NCI-H146 treated with DMSO at 0.1 percent for 48 hours (cell line): ENCODE measurements at regions not wholly inside any gene's neighbourhood (a gene's known extent, or its start where the extent isn't known, plus 50 kb on each side); places are given as distances from the start of the nearest gene placed in this dataset.

Experiments
- DNase-seq: peaks from one replicate; lab custom pipeline; 2025; ENCODE audit not compliant: unreplicated experiment; lab: John Stamatoyannopoulos, UW

DNA sequence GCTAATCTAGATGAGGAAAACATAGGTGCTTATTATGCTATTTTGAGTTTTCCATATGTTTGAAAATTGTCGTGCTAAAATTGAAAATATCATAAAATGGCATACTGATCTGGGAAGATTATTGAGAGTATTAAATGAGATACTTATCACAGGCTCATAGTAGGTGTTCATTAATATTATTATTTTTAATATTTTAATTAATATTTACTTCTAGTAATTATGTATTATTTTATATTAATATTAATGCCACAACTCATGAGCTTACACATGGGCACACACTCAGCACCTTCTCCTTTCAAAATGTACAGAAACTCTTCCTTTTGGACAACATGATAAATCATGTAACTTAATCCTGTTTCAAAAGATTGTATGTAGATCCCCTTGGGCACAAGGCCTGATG, 223.6 kb downstream of the RAB28 start:
- DNase-seq: no peak

DNA sequence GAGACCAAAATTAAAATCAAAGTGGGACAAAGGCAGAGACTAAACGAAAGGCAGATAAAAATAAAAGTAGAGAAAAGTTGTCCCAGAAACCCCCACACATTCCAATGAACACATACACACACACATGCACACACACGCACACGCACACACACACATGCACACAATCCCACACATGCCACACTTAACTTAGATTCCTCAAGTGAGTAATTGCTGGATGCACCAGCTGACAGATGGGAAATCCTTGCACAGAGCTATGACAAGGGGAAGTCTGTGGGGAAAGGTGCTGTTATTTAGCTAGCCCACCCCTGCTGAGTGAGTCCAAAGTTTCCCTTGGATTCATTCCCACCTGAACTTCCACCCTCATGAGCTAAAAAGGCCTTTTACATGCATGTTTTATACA, 233.9 kb downstream of the RAB28 start:
- no peak for DNase-seq

DNA sequence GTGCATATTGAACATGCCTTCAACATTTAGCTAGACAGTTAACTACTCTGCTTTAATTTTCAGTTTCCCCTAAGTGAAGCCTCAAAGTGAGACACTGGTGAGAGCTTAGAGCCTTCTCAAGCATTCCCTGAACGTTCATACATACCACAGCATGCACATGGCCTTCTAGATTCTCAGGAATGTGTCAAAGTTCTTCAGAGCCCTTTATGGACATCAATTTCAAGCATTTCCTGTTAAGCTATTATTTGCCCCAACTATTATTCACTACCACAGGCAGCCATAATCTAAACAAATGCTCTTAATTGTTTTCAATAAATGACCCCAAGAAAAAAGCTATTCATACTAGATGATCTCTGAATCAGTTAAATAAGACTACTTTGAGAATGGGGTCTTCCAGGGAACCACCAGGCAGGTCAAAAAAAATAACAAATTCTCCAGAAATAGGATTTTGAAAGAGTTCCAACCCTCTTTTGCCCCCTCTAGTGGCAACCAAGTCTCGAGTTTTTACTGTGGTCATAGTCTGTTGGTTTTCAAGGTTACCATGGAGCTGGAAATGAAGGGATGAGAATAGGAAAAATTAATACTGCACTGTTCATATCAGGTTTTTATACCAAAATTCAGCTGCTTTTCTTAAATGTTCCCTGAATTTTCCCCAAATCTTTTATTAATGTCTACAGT, 235.4 kb downstream of the RAB28 start:
- no peak for DNase-seq

DNA sequence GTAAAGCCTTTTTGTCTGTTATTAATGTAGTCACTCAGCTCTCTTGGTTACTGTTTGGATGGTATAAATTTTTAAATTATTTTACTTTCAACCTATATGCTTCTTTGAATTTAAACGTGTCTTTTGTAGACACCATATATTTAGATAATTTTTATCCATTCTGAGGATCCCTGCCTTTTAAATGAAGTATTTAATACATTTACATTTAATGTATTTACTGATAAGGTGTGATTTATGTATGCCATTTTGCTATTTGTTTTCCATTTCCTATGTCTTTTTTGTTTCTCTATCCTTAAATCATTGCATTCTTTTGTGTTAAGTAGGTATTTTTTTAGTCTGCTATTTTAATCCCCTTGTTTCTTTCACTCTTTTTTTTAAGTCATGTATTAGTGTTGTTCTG, 238.0 kb downstream of the RAB28 start:
- DNase-seq: no peak

DNA sequence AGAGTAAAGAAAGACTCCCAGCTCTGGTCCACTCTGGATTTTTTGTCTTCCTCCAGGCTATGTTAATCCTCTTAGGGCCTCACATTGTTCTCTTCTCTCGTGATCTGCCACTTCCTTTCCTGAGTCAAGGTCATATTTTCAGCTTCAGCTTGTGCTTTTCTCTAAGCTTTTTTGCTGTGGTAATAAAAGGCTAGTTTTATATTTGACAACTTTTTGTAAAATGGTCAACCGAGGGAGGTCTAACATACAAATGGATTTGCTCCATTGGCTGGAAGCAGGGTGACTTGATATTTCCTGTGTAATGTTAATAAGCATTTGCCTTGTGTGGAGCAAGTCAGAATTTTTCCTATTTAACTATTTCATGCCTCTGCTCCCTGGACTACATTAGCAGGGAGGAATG, 239.7 kb downstream of the RAB28 start:
- no peak for DNase-seq

DNA sequence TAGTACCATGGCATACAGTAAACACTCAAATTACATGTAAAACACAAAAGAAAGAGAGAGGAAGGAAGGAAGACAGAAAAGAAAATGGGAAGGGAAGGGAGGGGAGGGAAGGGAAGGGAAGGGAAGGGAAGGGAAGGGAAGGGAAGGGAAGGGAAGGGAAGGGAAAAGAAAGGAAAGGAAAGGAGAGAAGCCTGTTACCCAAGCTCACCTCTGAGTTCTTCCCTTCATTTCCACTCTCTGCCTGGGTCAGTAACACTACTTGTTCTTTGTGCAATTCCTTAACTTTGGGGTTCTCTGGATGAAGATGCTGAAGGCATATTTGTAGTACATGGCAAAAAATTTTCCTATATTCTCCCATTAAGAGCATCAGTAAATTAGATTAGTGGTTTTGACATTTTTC, 241.0 kb downstream of the RAB28 start:
- DNase-seq: no peak

DNA sequence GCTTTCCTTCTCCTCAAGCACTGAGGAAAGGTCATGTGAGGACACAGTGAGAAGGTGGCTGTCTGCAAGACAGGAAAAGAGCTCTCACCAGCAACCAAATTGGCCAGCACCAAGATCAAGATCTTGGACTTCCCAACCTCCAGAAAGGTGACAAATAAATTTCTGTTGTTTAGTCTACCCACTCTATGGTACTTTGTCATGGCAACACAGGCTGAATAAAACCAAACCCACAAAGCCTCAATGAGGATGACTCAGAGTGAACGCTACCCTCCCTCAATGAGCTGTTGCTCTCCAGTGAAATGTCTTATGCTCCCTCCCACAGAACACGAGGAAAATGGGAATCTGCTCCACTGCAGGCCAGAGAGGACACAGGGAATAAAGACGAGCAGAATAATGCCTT, 244.1 kb downstream of the RAB28 start:
- DNase-seq: no peak

DNA sequence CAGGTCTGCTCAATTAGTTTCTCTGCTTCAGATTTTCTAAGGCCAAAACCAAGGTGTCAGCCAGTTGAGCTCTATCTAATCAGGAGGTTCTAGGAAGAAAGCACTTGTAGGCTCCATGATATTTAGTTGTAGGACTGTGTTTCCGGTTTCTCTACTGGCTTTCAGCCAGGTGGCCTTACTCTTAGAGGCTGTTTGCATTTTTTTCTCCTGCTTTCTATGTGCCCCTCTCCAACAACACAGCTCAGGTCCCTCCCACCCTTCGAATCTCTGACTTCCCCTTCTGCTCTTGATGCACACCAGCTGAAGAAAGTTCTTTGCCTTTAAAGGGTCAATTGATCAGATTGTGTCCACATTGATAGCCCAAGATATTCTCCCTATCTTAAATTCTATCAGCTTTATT, 245.2 kb downstream of the RAB28 start:
- no peak for DNase-seq

DNA sequence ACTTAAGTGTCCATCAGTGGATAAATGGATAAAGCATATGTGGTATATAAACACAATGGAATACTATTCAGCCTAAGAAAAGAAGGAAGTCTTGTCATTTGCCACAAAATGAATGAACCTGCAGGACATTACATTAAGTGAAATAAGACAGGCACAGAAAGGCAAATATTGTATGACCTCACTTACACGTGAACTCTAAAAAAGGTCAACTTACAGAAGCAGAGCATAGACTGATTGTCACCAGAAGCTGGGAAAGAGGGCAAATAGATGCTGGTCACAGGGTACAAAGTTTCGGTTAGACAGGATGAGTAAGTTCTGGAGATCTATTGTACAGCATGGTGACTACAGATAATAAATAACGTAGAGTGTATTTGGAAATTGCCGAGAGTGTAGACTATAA, 247.7 kb downstream of the RAB28 start:
- no peak for DNase-seq

DNA sequence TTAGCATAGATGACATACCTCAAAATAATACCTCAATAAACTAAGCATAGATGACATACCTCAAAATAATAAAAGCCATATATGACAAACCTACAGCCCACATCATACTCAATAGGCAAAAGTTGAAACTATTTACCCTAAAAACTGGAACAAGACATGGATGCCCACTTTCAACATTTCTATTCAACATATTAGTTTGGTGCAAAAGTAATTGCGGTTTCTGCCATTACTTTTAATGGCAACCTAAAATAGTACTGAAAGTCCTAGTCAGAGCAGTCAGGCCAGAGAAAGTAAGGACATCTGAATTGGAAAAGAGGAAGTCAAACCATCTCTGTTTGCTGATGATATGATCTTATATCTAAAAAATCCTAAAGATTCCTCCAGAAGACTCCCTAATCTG, 250.4 kb downstream of the RAB28 start:
- no peak for DNase-seq

DNA sequence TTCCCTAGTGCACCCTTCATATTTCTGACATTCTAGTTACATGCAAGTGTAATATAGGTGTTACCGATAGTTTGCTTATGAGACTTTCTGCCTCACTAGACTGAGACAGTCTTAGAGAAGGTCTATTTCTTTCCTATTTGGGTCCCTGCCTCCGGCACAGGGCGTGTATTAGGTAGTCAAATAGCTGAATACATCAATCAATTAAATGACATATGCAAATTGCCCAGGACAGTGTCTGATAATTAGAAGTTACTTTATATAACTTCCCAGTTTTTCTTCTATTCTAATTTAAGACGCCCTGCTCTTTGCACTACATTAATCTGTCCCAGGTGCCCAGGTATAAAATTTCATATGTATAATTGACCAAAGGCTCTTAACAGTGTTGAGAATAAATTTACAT, 264.2 kb downstream of the RAB28 start:
- DNase-seq: no peak

DNA sequence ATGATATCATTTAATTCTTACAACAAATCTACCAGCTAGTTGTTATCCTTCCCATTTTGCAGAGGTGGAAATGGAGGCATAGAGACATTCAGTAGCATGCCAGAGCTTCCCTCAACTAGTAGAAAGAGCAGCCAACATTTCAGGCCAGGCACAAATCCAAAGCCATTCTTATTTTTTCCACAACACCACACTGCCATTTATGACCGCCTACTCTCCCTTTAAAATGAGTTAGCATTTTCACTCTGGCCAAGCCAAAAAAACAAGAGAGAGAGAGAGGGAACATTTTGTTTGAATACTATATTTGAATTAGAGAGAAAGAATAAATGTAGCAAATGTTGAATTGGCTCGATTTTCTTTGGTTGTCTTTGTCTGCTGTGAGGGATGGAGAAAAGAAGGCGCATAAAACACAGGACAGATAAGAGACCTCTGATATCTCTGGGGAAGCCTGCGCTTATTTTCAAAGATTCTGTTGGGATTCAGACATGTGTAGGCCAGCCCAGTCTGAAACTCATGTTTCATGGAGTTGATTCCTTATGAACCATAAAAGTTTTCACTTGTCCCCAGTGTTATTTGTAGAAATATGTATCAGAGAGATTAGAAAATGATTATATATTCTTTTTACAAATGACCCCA, 265.7 kb downstream of the RAB28 start:
- DNase-seq: no peak

DNA sequence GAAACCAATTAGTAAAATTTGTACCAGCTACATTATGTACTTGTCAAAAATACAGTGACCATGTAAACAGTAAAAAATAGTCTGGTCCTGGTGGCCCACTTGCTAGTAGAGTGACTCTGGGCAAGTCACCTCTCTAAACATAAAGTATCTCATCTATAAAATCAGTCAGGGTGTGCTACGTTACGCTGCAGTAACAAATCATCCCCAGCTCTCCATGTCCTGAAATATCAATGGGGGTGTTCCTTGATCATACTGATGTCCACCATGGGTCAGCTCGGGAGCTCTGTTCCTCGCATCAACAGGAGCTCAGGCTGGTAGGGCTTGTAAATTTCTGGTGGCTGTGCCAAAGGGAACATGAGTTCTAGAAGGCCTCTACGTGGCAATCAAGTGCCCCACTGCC, 268.6 kb downstream of the RAB28 start:
- no peak for DNase-seq

DNA sequence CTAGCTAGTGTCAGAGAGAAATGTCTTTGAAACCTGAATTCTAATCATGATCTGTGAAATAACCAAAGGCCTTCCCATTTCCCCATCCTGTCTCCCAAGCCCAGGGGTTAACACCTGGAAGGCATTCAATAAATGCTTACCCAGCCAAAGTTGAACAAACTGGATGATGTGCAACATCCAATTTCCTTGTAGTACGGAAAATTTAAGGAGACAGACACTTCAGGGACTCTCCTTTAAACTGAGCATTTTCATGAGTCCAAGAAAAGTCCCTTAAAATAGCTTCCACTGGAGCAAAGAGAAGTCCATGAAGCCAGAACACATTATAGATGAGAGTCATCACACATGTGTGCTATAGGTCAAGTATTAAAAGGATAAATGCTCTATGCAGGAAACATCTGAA, 271.2 kb downstream of the RAB28 start:
- no peak for DNase-seq

DNA sequence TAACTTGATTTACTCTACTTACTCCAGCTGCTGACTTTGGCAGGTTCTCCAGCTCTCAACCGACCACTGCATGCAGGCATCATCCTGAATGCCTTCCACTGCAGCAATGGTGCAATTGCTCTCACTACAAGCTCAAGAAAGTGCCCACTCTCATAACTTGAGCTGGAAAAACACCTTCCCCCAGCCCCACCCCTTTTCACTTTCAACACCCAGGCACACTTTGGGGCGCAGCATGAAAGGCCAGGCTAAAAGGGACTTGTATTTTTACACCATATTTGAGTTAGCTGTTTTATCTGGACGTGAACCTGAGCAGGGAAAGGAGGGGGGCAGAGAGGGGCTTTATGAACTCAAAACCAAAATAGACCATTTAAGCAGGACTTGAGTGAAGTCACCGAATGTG, 274.5 kb downstream of the RAB28 start:
- DNase-seq: no peak

DNA sequence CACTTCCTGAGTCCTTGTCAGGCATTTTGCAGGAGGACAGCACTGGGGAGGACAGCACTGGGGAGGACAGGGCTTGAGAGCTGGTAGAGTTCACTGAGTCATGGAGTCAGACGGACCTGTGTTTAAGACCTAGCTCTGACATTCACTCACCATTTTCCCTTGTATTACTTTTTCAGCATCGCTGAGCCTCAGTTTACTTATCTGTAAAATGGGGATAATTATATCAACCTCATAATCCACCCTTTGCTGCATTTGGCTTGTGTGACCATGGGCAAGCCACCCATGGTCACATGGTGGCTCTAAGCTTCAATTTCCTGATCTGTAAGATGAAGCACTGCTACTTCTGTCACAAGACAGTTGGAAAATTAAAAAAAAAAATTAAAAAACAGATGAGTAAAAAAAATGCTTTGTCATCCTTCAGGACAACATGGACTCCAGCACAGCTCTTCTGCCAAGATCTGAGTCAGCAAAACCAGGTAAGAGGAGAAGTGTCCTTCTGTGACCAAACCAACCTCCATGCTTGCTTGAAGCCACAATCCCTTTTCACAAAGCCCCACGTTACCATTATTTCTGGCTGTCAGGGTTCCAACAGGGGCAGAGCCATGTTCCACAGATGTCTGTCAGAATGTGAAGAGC, 275.5 kb downstream of the RAB28 start:
- DNase-seq: no peak

DNA sequence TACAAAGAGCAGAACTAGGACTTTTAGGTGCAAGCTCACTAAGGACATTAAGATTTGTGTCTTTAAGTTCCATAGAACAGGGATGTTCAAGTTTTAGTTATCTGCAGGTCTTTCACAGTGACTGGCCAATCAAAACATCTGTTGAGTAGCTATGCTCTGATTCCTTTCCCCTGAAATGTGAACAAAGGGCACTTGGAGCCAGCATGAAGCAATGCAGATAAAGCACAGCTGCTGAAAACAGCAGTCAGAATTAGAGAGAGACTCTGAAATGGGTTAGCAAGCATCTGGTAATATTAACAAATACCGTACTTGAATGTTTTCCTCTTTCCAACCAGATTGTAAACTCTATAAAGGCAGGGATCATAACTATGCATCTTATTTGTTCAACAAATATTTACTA, 276.9 kb downstream of the RAB28 start:
- no peak for DNase-seq

DNA sequence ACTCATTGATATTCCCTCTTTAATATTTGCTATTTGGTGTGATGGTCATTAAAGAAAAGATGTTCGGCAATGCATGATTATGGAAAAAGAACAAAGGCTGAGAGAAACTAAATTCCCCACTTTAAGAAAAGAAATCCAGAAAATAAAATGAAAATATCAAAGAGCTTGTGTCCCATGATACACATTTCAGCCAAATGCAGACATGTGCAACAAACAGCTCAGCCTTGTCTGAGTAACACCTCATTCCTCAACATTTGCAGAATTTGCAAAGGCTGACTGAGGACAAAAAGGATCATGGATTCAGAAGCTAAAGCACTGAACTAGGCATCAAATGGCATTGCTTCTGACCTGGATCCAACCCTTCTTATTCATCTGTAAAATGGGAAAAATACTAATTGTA, 281.0 kb downstream of the RAB28 start:
- DNase-seq: no peak

DNA sequence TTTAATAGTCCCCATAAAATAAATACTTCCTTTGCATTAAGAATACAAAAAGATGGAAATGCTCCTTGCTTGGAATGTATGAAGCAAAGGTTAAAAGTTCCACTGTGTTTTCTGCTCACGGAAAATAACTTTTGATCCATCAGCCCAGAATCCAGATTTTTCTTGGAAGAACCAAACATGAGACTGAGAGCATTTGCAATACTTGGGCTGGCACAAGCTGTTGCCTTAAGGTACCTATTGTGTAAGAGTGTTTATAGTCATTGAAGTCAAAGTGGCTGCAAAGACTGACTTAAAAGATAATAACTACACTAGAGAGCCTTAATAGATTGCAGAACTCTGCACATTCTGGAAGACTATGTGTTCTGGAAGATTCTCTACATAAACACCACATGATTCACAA, 281.4 kb downstream of the RAB28 start:
- no peak for DNase-seq

DNA sequence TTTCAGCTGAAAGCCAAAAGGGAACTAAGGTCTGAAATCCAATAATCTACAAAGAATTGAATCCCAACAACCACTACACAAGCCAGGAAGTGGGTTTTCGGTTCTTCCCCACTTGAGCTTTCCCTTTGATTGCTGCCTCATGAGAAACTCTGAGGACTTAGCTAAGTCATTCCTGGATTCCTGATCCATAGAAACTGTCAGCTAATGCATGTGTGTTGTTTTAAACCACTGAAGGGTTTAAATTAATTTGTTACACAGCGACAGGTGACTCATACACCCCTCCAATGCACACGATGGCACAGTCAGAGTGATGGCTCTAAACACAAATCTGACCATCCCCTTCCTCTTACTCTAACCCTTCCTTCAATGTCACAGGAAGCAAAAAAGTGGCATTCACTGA, 282.9 kb downstream of the RAB28 start:
- DNase-seq: no peak

DNA sequence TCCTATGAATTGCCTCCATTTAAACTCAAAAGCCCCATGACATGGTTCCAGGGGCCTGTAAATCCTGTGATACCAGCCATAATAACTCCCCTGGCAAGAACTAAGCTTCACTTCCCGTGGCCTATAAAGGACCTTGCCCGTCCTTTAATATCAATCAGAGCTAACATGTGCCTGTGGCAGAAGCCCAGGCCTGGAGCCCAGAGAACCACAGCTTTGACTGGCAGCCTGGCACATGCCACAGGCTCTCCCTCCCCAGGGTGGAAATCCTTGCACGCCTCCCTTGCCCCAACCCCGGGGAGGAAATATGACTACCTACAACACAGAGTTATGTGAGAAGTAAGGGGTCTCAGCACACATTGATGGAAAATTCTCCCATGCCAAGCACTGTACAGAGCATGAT, 287.4 kb downstream of the RAB28 start:
- DNase-seq: no peak

DNA sequence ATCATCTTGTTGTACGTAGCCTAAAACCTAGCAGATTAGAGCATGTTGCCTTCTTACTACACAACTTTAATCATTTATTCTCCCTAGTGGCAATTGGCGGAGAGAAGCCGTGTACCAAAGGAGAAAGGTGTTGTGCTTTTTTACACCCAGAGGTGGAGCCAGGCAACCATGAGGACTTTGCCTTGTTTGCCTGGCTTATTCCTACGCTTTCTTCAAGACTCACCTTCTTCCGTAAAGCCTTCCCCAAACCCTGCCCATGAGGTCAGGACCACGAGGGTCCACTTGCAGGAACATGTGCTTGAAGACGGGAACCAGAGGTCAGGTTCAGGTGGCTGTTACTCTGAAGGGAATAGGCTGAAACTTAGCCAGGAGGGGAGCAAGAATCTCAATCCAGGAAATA, 290.5 kb downstream of the RAB28 start:
- no peak for DNase-seq
